ENCODE measurements at regions not wholly inside any gene's neighbourhood (a gene's known extent, or its start where the extent isn't known, plus 50 kb on each side); places are given as distances from the start of the nearest gene placed in this dataset.

DNA sequence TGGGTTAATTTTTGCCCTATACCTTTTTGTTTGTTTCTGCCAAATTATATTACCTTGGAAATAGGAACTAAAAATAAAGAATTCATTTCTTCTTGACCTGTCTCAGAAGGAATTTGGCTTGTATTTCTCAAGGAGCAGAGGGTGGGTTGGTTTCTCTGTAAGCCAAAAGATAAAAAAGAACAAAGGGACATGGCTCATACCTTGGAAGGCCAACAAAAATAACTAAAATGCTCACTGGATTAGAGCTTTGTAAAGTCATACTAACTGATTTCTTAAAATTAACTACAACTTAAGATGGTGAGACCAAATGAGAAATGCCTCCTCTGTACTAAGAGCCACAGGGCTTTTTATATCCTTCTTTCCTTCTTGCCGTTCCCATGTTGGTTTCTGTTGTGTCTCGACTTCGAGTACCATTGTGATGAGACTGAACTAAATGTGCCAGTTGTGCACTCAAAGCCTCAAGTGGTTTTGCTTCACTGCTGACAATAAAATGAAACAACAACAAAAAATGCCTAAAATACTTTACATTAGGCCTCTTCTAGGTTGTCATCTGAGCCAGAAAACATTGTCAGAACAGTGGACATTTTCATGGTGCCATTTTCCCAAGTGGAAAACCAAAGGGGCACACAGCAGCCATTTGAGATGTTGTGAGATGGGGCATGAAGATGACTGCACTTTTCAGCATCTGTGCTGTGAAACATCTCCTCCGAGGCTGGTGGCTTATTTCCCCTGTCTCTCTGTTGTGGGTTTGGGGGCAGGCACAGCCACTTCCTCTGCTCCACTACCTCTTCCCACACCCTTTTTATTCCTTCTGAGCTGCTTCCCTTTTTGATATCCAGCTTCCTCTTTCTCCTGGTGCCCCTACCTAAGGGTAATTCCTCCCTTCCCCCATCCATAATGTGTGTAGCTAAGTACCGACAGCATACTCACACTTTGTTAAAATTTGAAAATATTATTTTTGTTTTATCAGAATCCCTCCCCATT is 51.8 kb upstream of the AGR3 start:
- TF ChIP-seq EZH2 (IDR thresholded peaks at IDR 0.05), result no peak
- TF ChIP-seq, protein P1, sequence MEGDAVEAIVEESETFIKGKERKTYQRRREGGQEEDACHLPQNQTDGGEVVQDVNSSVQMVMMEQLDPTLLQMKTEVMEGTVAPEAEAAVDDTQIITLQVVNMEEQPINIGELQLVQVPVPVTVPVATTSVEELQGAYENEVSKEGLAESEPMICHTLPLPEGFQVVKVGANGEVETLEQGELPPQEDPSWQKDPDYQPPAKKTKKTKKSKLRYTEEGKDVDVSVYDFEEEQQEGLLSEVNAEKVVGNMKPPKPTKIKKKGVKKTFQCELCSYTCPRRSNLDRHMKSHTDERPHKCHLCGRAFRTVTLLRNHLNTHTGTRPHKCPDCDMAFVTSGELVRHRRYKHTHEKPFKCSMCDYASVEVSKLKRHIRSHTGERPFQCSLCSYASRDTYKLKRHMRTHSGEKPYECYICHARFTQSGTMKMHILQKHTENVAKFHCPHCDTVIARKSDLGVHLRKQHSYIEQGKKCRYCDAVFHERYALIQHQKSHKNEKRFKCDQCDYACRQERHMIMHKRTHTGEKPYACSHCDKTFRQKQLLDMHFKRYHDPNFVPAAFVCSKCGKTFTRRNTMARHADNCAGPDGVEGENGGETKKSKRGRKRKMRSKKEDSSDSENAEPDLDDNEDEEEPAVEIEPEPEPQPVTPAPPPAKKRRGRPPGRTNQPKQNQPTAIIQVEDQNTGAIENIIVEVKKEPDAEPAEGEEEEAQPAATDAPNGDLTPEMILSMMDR (IDR thresholded peaks at IDR 0.05 in 2 of 3, conservative IDR thresholded peaks at IDR 0.05 in 1 of 3; ENCODE audit: borderline replicate concordance in 1 of 3, insufficient read depth in 1 of 3, low read depth in 2 of 3, low read length in 2 of 3), result no peak
- TF ChIP-seq POLR2AphosphoS5 (IDR thresholded peaks at IDR 0.05; ENCODE audit: low read depth, low read length), result no peak
- no peak for TF ChIP-seq YY1 (IDR thresholded peaks at IDR 0.05; ENCODE audit: extremely low read depth, insufficient replicate concordance, low read depth, low read length)
- TF ChIP-seq, protein P2, sequence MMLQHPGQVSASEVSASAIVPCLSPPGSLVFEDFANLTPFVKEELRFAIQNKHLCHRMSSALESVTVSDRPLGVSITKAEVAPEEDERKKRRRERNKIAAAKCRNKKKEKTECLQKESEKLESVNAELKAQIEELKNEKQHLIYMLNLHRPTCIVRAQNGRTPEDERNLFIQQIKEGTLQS (IDR thresholded peaks at IDR 0.05), result no peak

Data from HCT116 (cell line).